Kidney (tissue), 13 donors: ENCODE measurements at regions not wholly inside any gene's neighbourhood (a gene's known extent, or its start where the extent isn't known, plus 50 kb on each side); places are given as distances from the start of the nearest gene placed in this dataset.

Source experiments
- DNase-seq, 5 donors: peaks; one replicate each; pipeline ENCODE4 v3.0.0-alpha.2; 2013 to 2020
- FAIRE-seq: peaks from 2 replicates; lab custom pipeline; 2012; peaks lifted over from hg19 to GRCh38; lab: Jason Lieb, UNC
- H3K27ac ChIP-seq, 2 donors: one replicate each; pipeline ENCODE4 v1.7.0; 2013; ENCODE audit warnings: low read depth in 2 of 2, low read length in 2 of 2, inconsistent platforms in 1 of 2
- H3K27me3 ChIP-seq: one replicate; pipeline ENCODE4 v1.7.1; 2013; ENCODE audit warnings: low read length, inconsistent platforms; ENCODE audit not compliant: control insufficient read depth, insufficient read depth
- H3K36me3 ChIP-seq, 3 donors: one replicate each; pipeline versions ENCODE4 v1.7.0 to v1.7.1; 2013; ENCODE audit warnings: low read length in 3 of 3, control low read depth in 1 of 3, inconsistent platforms in 1 of 3; ENCODE audit not compliant: insufficient read depth in 3 of 3, control insufficient read depth in 2 of 3
- H3K4me1 ChIP-seq, 3 donors: one replicate each; pipeline versions ENCODE4 v1.7.0 to v1.7.1; 2013; ENCODE audit warnings: low read length in 3 of 3, inconsistent platforms in 1 of 3, low read depth in 1 of 3; ENCODE audit not compliant: control insufficient read depth in 2 of 3, insufficient read depth in 2 of 3
- H3K4me3 ChIP-seq, 3 donors: one replicate each; pipeline versions ENCODE4 v1.7.0 to v1.8.1; 2013; ENCODE audit warnings: low read length in 3 of 3, control low read depth in 1 of 3, inconsistent platforms in 1 of 3
- H3K9ac ChIP-seq, 3 donors: one replicate each; pipeline versions ENCODE4 v1.7.0 to v1.7.1; 2013; ENCODE audit warnings: low read length in 3 of 3, control low read depth in 1 of 3, inconsistent platforms in 1 of 3
- H3K9me3 ChIP-seq, 3 donors: one replicate each; pipeline versions ENCODE4 v1.7.0 to v1.7.1; 2013; ENCODE audit warnings: low read length in 3 of 3, control low read depth in 1 of 3, inconsistent platforms in 1 of 3; ENCODE audit not compliant: control insufficient read depth in 2 of 3, insufficient read depth in 1 of 3
- intact Hi-C: fragments of 100-400 bp; cut with DNase I; formaldehyde crosslinking; loops from one replicate; pipeline ENCODE4 v1.11.1; 2022
- TF ChIP-seq, protein P1 (sequence below): IDR thresholded peaks from 3 replicates; pipeline ENCODE4 v1.5.1; 2012; ENCODE audit warnings: mild to moderate bottlenecking, moderate library complexity, borderline replicate concordance; ENCODE audit not compliant: insufficient read depth; ENCODE audit errors: extremely low read depth
- donor health status: control.
- donor health status: control.
- donor health status: control.
- donor health status: control.
- donor health status: control.
- donor health status: DM: yes; HTN: yes; CAD: no.
- donor health status: Normal renal cell carcinoma (clear cell type).

DNA sequence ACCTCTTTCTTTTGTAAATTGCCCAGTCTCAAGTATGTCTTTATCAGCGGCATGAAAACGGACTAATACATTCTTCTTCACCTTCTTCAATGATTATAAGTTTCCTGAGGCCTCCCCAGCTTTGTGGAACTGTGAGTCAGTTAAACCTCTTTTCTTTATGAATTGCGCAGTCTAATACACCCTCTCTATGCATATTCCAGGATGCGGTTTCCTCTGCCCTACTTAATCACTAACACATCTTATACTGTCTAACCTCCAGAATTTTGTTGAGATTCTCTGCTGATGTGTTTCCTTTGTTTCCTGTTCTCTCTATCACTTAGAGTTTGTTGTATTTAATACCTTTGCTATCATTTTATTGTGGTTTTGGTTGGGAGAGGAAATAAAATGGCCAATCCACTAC is 145.4 kb downstream of the AEBP2 start:
- Histone ChIP-seq H3K9me3 (peaks cover 0 to 9% (median 0%) of the 10 kb centered on the region in 3 donors), H3K36me3 (no peaks in the 10 kb centered on the region), H3K4me1 (no peaks in the 10 kb centered on the region), H3K27me3 (no peaks in the 10 kb centered on the region), H3K4me3 (no peak overlapping the region), H3K27ac (no peak overlapping the region), H3K9ac (no peak overlapping the region)
- intact Hi-C loops: no loop called here
- DNase-seq: no peak
- TF ChIP-seq, protein P1, sequence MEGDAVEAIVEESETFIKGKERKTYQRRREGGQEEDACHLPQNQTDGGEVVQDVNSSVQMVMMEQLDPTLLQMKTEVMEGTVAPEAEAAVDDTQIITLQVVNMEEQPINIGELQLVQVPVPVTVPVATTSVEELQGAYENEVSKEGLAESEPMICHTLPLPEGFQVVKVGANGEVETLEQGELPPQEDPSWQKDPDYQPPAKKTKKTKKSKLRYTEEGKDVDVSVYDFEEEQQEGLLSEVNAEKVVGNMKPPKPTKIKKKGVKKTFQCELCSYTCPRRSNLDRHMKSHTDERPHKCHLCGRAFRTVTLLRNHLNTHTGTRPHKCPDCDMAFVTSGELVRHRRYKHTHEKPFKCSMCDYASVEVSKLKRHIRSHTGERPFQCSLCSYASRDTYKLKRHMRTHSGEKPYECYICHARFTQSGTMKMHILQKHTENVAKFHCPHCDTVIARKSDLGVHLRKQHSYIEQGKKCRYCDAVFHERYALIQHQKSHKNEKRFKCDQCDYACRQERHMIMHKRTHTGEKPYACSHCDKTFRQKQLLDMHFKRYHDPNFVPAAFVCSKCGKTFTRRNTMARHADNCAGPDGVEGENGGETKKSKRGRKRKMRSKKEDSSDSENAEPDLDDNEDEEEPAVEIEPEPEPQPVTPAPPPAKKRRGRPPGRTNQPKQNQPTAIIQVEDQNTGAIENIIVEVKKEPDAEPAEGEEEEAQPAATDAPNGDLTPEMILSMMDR: no peak
- no peak for FAIRE-seq

DNA sequence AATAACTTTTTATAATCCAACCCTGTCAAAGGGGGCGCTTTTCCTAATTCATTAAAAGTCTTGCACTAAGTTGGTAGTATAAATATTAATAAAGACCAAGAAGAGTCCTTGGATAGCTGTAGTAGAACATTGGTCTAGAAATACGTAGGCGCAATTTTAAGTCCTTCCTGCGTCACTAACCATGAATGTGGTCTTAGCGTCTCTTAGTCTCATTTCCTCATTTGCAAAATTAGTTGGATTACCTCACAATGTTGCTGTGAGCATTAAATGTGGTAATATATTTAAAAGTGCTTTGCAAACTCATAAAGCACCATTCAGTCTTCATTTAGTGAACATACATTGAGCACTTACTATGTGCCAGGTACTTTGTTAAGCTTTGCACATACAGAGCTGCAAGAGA is 149.7 kb downstream of the AEBP2 start:
- intact Hi-C loops: no loop called here

DNA sequence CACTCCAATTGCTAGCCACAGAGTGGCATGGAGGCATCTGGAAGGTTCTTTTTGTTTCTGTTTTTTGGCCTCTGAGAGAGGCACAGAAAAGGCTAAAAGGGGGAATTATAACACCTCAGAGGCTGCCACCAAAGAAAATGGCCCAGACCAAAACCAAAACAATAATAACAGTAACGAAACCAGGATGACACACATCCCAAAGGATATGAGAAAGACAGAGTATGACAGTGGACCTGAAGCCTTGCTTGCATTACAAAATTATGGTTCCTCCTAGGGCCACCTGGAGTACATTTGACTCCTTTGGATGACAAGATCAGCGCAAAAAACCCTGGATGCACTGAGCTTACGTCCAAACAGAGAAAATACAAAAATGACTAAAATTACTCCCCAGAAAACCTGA is 152.7 kb downstream of the AEBP2 start:
- H3K9ac ChIP-seq: no peak overlapping the region
- TF ChIP-seq, protein P1: no peak
- no peaks in the 10 kb centered on the region for H3K9me3 ChIP-seq
- no peak overlapping the region for H3K4me3 ChIP-seq
- FAIRE-seq (no peak), DNase-seq (no peak)
- intact Hi-C loops: no loop called here
- H3K4me1 ChIP-seq: no peaks in the 10 kb centered on the region
- H3K36me3 ChIP-seq: no peaks in the 10 kb centered on the region
- H3K27ac ChIP-seq: no peak overlapping the region
- H3K27me3 ChIP-seq: no peaks in the 10 kb centered on the region

More for the DNA sequence above, 149.7 kb downstream of the AEBP2 start:
- Histone ChIP-seq H3K36me3 (no peaks in the 10 kb centered on the region), H3K9ac (no peak overlapping the region), H3K4me3 (no peak overlapping the region), H3K9me3 (no peaks in the 10 kb centered on the region), H3K4me1 (no peaks in the 10 kb centered on the region), H3K27me3 (no peaks in the 10 kb centered on the region), H3K27ac (no peak overlapping the region)
- FAIRE-seq (no peak), DNase-seq (no peak)
- TF ChIP-seq, protein P1: no peak
